ENCODE measurements at regions not wholly inside any gene's neighbourhood (a gene's known extent, or its start where the extent isn't known, plus 50 kb on each side); places are given as distances from the start of the nearest gene placed in this dataset.

DNA sequence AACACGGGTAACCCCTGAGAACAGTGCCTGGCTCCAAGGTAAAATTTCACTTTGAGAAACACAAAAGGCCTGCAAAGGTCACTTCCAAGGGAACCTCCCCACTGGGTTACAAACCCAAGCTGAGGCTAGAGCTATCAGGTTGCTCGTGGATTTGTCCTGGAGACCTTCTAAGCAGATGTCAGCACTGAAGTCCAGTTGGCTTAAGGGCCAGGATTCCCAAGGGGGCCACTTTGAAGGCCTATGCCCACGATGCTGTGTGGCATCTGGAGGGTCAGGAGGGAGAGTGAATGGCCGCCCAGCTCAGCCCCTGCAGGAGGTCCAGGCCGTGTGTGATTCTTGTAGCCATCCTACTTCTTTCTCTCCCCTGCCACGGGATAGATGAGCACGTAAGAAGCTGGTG, 100.2 kb upstream of the FSTL4 start:
- Histone ChIP-seq H2AFZ (ENCODE audit: control insufficient read depth, low read length) (no peak overlapping the region), H3K4me3 (ENCODE audit: control insufficient read depth in 2 of 3, extremely low read depth in 1 of 3, insufficient read depth in 2 of 3, low read depth in 1 of 3, low read length in 3 of 3) (no peak overlapping the region), H3K9me3 (ENCODE audit: control insufficient read depth, low read depth, low read length) (no peaks in the 10 kb centered on the region), H3K4me1 (ENCODE audit: control insufficient read depth, extremely low read depth, insufficient read depth, low read length) (peaks cover 3% of the 10 kb centered on the region), H3K27me3 (ENCODE audit: control insufficient read depth, extremely low read depth, insufficient read depth, low read length) (peaks cover 8% of the 10 kb centered on the region), H3K9ac (ENCODE audit: control insufficient read depth, extremely low read depth, insufficient read depth, low read length) (no peak overlapping the region), H3K9me1 (ENCODE audit: control insufficient read depth, extremely low read depth, insufficient read depth, low read length) (no peaks in the 10 kb centered on the region), H3K4me2 (ENCODE audit: control insufficient read depth, extremely low read depth, insufficient read depth, low read depth, low read length) (no peak overlapping the region), H3K79me2 (ENCODE audit: control insufficient read depth, insufficient read depth, low read length) (no peaks in the 10 kb centered on the region), H3K27ac (ENCODE audit: control insufficient read depth, insufficient read depth, low read length) (no peak overlapping the region), H4K20me1 (ENCODE audit: control insufficient read depth, extremely low read depth, insufficient read depth, low read length) (peaks cover 3% of the 10 kb centered on the region), H3K36me3 (ENCODE audit: control insufficient read depth in 2 of 2, extremely low read depth in 1 of 2, insufficient read depth in 2 of 2, low read length in 2 of 2) (no peaks in the 10 kb centered on the region)
- dilution Hi-C loops (cut with MboI; ENCODE audit: extremely low pct_ligation_motif_present, low sequenced_read_pairs): no loop called here
- DNase-seq (ENCODE audit: low read depth, low spot score) (no peak), FAIRE-seq (no peak)
- TF ChIP-seq CTCF (optimal IDR thresholded peaks at IDR 0.05 in 1 of 3, IDR thresholded peaks at IDR 0.05 in 1 of 3, conservative IDR thresholded peaks at IDR 0.05 in 1 of 3; ENCODE audit: extremely low read depth in 1 of 3, insufficient read depth in 2 of 3, low read length in 3 of 3) (no peak), EZH2 (IDR thresholded peaks at IDR 0.05; ENCODE audit: low read length) (no peak)

GRCh38 chr5:133709209-133709725, 96.9 kb upstream of the FSTL4 start:
- Histone ChIP-seq H3K9ac (ENCODE audit: control insufficient read depth, extremely low read depth, insufficient read depth, low read length) (no peak overlapping the region), H3K4me3 (ENCODE audit: control insufficient read depth in 2 of 3, extremely low read depth in 1 of 3, insufficient read depth in 2 of 3, low read depth in 1 of 3, low read length in 3 of 3) (no peak overlapping the region), H3K9me3 (ENCODE audit: control insufficient read depth, low read depth, low read length) (no peaks in the 10 kb centered on the region), H3K36me3 (ENCODE audit: control insufficient read depth in 2 of 2, extremely low read depth in 1 of 2, insufficient read depth in 2 of 2, low read length in 2 of 2) (no peaks in the 10 kb centered on the region), H3K9me1 (ENCODE audit: control insufficient read depth, extremely low read depth, insufficient read depth, low read length) (no peaks in the 10 kb centered on the region), H3K79me2 (ENCODE audit: control insufficient read depth, insufficient read depth, low read length) (no peaks in the 10 kb centered on the region), H3K27ac (ENCODE audit: control insufficient read depth, insufficient read depth, low read length) (no peak overlapping the region), H2AFZ (ENCODE audit: control insufficient read depth, low read length) (no peak overlapping the region), H3K4me1 (ENCODE audit: control insufficient read depth, extremely low read depth, insufficient read depth, low read length) (peaks cover 3% of the 10 kb centered on the region), H3K4me2 (ENCODE audit: control insufficient read depth, extremely low read depth, insufficient read depth, low read depth, low read length) (no peak overlapping the region), H4K20me1 (ENCODE audit: control insufficient read depth, extremely low read depth, insufficient read depth, low read length) (peaks cover 3% of the 10 kb centered on the region), H3K27me3 (ENCODE audit: control insufficient read depth, extremely low read depth, insufficient read depth, low read length) (peaks cover 11% of the 10 kb centered on the region)
- DNase-seq (ENCODE audit: low read depth, low spot score) (no peak), FAIRE-seq (no peak)
- dilution Hi-C loops (cut with MboI; ENCODE audit: extremely low pct_ligation_motif_present, low sequenced_read_pairs): no loop called here
- no peak for TF ChIP-seq EZH2 (IDR thresholded peaks at IDR 0.05; ENCODE audit: low read length)
- TF ChIP-seq CTCF (optimal IDR thresholded peaks at IDR 0.05 in 1 of 3, IDR thresholded peaks at IDR 0.05 in 1 of 3, conservative IDR thresholded peaks at IDR 0.05 in 1 of 3; ENCODE audit: extremely low read depth in 1 of 3, insufficient read depth in 2 of 3, low read length in 3 of 3): no peak
